Central memory CD8-positive, alpha-beta T cell (primary cell): ENCODE measurements at regions not wholly inside any gene's neighbourhood (a gene's known extent, or its start where the extent isn't known, plus 50 kb on each side); places are given as distances from the start of the nearest gene placed in this dataset.

Experiments
- ATAC-seq: fragments of 150-1000 bp; cut with Tn5 transposase; replicated peaks from 2 replicates; pipeline ENCODE4 v1.10.0; 2022; ENCODE audit warnings: mild to moderate bottlenecking, moderate FRiP score, moderate number of reproducible peaks; ENCODE audit not compliant: poor library complexity, severe bottlenecking; ENCODE audit errors: extremely low read depth
- DNase-seq, 2 donors: peaks; one replicate each; pipeline ENCODE4 v3.0.0; 2021; ENCODE audit warnings: low spot score in 2 of 2
- H3K27ac Mint-ChIP-seq: one replicate; pipeline ENCODE4 v1.8.0; 2022; ENCODE audit warnings: low read depth, mild to moderate bottlenecking, moderate library complexity, mixed read lengths
- H3K27me3 Mint-ChIP-seq: one replicate; pipeline ENCODE4 v1.8.0; 2022; ENCODE audit warnings: mixed read lengths
- H3K36me3 Mint-ChIP-seq: one replicate; pipeline ENCODE4 v1.8.0; 2022; ENCODE audit warnings: mild to moderate bottlenecking, moderate library complexity, mixed read lengths; ENCODE audit not compliant: insufficient read depth
- H3K4me1 Mint-ChIP-seq: one replicate; pipeline ENCODE4 v1.8.0; 2022; ENCODE audit warnings: mixed read lengths
- H3K4me3 Mint-ChIP-seq: one replicate; pipeline ENCODE4 v1.8.0; 2022; ENCODE audit warnings: mild to moderate bottlenecking, moderate library complexity, mixed read lengths
- H3K9me3 Mint-ChIP-seq: one replicate; pipeline ENCODE4 v1.8.0; 2022; ENCODE audit warnings: mixed read lengths

DNA sequence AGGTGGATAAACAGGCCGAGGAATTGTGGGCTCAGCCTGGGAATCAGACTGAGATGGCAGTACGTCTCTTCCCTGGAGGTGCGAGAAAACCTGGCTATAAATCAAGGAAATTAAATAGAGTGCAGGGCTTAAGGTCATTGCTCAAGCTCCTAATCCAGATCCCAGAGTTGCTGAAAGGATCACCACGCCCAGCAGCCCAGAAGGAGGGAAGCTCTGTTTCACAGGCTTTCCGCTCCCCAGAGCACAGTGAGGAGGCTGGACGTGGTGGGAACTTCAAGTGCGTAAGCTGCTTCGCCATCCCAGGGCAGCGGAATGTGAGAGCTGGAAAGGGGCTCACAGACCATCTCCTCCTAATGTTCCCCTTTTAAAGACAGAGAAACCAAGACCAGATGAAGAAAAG lies 651.6 kb upstream of the TBX3 start:
- Mint-ChIP-seq H3K4me3 (no peak overlapping the region), H3K36me3 (no peaks in the 10 kb centered on the region), H3K27me3 (no peaks in the 10 kb centered on the region), H3K27ac (no peak overlapping the region), H3K4me1 (no peaks in the 10 kb centered on the region), H3K9me3 (peaks cover 10% of the 10 kb centered on the region)
- DNase-seq (no peak), ATAC-seq (no peak)

DNA sequence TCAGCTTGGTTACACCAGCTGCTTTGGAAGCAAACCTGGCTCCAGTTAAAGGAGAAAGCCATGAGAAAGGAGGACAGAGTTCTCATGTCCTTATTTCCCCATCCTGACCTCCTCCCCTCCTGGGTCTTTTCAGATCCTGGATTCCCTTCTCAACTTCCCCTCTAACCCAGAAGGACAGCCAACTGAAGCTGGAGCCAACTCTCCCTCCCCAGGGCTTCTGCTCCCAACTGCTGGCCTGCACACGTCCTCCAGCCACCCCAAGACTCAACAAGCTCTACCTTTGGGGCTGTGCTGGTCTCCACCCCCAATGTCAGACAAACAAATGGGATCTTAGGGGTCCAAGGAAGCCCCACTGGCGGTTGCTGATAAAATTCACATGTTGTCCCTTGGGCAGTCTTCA lies 651.1 kb upstream of the TBX3 start:
- no peak overlapping the region for H3K4me3 Mint-ChIP-seq
- ATAC-seq, result no peak
- H3K27me3 Mint-ChIP-seq, result no peaks in the 10 kb centered on the region

DNA sequence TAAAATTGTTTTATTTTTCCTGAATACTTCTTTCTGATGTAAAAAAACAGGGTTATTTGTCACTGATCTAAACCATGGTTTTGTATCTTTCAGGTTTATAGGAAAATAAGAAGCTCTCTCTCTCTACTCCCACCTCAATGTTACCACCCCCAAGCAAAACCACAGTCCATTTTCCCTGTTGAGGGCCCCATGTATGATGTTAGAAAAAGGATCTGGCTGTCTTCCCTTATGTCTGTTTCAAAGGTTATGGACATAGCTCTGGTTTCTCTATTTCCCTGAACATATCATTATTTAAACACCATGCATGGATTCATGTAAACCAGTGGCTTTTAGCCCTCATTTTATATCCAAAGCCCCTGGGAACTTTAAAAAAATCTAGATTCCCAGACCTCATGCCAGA lies 649.0 kb upstream of the TBX3 start:
- peaks cover 11% of the 10 kb centered on the region for H3K9me3 Mint-ChIP-seq
- no peak overlapping the region for H3K27ac Mint-ChIP-seq
- H3K36me3 Mint-ChIP-seq, result no peaks in the 10 kb centered on the region
- H3K4me1 Mint-ChIP-seq, result no peaks in the 10 kb centered on the region
- DNase-seq, result no peak
- H3K4me3 Mint-ChIP-seq, result no peak overlapping the region
- H3K27me3 Mint-ChIP-seq, result no peaks in the 10 kb centered on the region
- ATAC-seq, result no peak

More for the DNA sequence above, 651.1 kb upstream of the TBX3 start:
- Mint-ChIP-seq H3K27ac (no peak overlapping the region), H3K9me3 (peaks cover 11% of the 10 kb centered on the region), H3K36me3 (no peaks in the 10 kb centered on the region), H3K4me1 (no peaks in the 10 kb centered on the region)
- no peak for DNase-seq

GRCh38 chr12:115325858-115326257 lies 641.9 kb upstream of the TBX3 start:
- no peak for ATAC-seq
- Mint-ChIP-seq H3K4me1 (no peaks in the 10 kb centered on the region), H3K9me3 (peaks cover 24% of the 10 kb centered on the region), H3K4me3 (no peak overlapping the region), H3K36me3 (peaks cover 2% of the 10 kb centered on the region), H3K27me3 (no peaks in the 10 kb centered on the region), H3K27ac (no peak overlapping the region)
- DNase-seq, result no peak

DNA sequence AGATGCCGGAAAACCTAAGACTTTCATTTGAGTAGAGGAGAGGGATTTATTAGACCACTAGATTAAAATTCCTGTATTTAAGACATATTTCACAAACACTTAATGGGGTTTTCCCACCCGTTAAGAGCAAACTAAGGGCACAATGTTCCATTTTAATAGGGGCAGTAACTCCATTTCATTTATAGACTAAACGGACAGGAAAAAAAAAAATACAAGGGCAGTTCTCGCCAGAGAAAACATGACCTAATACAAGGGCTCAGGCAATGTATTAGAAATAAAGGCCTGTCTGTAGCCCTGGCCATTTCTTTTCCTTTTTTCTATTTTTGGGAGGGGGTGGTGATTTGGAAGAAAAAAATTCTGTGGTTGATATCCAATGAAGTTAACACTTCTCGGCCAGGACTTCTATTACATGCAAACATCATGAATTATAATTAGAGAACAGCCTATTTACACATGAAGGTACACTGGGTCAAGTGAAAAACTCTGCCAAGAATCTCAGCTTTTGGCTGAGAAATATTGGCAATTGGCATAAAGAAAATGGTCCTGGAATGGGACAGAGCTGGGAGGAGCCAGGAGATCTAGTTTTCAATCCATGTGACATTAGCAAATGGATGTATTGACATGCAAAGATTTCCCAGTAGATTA lies 641.1 kb upstream of the TBX3 start:
- DNase-seq, result no peak
- no peak overlapping the region for H3K4me3 Mint-ChIP-seq
- peaks cover 25% of the 10 kb centered on the region for H3K9me3 Mint-ChIP-seq

GRCh38 chr12:115323223-115323905 lies 639.4 kb upstream of the TBX3 start:
- Mint-ChIP-seq H3K27me3 (no peaks in the 10 kb centered on the region), H3K36me3 (peaks cover 2% of the 10 kb centered on the region), H3K27ac (no peak overlapping the region), H3K4me1 (no peaks in the 10 kb centered on the region), H3K4me3 (no peak overlapping the region), H3K9me3 (peaks cover 22% of the 10 kb centered on the region)
- ATAC-seq (no peak), DNase-seq (no peak)

More for the DNA sequence above, 641.1 kb upstream of the TBX3 start:
- Mint-ChIP-seq H3K27ac (no peak overlapping the region), H3K27me3 (no peaks in the 10 kb centered on the region), H3K36me3 (peaks cover 2% of the 10 kb centered on the region), H3K4me1 (no peaks in the 10 kb centered on the region)
- ATAC-seq, result no peak

DNA sequence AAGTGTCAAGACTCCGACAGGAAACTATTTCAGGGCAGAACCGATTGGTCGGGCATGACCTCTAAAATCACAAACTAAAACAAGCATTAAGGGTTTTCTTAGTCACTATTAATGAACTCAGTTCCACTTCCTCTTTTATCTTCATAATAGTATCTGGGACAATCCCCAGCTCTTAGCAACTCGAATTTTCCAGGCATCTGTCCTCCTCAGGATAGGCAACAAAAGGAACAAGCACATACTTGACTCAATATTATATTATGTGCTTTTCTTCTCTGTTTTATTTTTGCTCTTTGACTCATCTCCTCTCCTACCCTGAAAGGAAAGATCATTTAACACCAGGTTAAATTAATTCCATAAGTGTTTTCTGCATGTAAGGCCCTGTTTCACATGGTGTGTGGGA lies 638.3 kb upstream of the TBX3 start:
- Mint-ChIP-seq H3K4me1 (no peaks in the 10 kb centered on the region), H3K27me3 (no peaks in the 10 kb centered on the region), H3K9me3 (peaks cover 22% of the 10 kb centered on the region), H3K4me3 (no peak overlapping the region), H3K27ac (no peak overlapping the region), H3K36me3 (peaks cover 2% of the 10 kb centered on the region)
- no peak for ATAC-seq
- no peak for DNase-seq

DNA sequence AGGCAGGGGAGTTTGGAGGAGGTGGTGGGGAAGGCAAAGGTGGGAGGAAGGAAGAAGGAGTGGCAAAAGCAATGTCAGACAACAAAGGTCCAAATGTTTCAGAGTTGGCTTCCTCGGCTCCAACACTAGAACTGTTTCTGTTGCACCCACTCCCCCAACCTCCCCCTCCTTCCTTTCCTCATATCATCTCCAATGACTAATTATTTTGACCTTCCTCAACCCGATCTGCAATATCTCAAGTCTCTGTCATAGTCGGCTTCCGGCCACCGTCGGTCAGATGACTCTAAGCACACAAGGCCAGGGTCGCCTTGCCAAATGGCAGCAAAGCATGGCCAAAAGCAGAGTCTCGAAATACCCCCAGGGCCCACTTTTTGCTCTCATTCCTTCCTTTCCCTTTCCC lies 637.0 kb upstream of the TBX3 start:
- no peak for ATAC-seq

GRCh38 chr12:115320451-115320850 lies 636.5 kb upstream of the TBX3 start:
- no peak overlapping the region for H3K27ac Mint-ChIP-seq
- H3K4me1 Mint-ChIP-seq, result no peaks in the 10 kb centered on the region
- H3K36me3 Mint-ChIP-seq, result no peaks in the 10 kb centered on the region
- H3K27me3 Mint-ChIP-seq, result no peaks in the 10 kb centered on the region
- ATAC-seq (no peak), DNase-seq (no peak)
- no peak overlapping the region for H3K4me3 Mint-ChIP-seq
- H3K9me3 Mint-ChIP-seq, result peaks cover 29% of the 10 kb centered on the region

More for the DNA sequence above, 637.0 kb upstream of the TBX3 start:
- DNase-seq, result no peak
- Mint-ChIP-seq H3K4me1 (no peaks in the 10 kb centered on the region), H3K27ac (no peak overlapping the region), H3K4me3 (no peak overlapping the region), H3K36me3 (no peaks in the 10 kb centered on the region), H3K27me3 (no peaks in the 10 kb centered on the region), H3K9me3 (peaks cover 29% of the 10 kb centered on the region)

GRCh38 chr12:115319446-115320040 lies 635.6 kb upstream of the TBX3 start:
- no peak overlapping the region for H3K4me3 Mint-ChIP-seq
- ATAC-seq, result no peak
- no peaks in the 10 kb centered on the region for H3K27me3 Mint-ChIP-seq
- H3K4me1 Mint-ChIP-seq, result no peaks in the 10 kb centered on the region
- H3K27ac Mint-ChIP-seq, result no peak overlapping the region
- H3K36me3 Mint-ChIP-seq, result no peaks in the 10 kb centered on the region
- peaks cover 29% of the 10 kb centered on the region for H3K9me3 Mint-ChIP-seq
- no peak for DNase-seq

GRCh38 chr12:115313929-115314328 lies 630.0 kb upstream of the TBX3 start:
- Mint-ChIP-seq H3K4me3 (no peak overlapping the region), H3K9me3 (peaks cover 18% of the 10 kb centered on the region), H3K27ac (no peak overlapping the region), H3K27me3 (no peaks in the 10 kb centered on the region), H3K36me3 (no peaks in the 10 kb centered on the region), H3K4me1 (no peaks in the 10 kb centered on the region)
- no peak for ATAC-seq
- DNase-seq, result no peak

GRCh38 chr12:115312901-115313300 lies 628.9 kb upstream of the TBX3 start:
- H3K27me3 Mint-ChIP-seq, result no peaks in the 10 kb centered on the region
- H3K4me1 Mint-ChIP-seq, result no peaks in the 10 kb centered on the region
- H3K9me3 Mint-ChIP-seq, result peaks cover 18% of the 10 kb centered on the region
- DNase-seq (no peak), ATAC-seq (no peak)
- H3K27ac Mint-ChIP-seq, result no peak overlapping the region
- H3K4me3 Mint-ChIP-seq, result no peak overlapping the region
- no peaks in the 10 kb centered on the region for H3K36me3 Mint-ChIP-seq

GRCh38 chr12:115311875-115312274 lies 627.9 kb upstream of the TBX3 start:
- no peaks in the 10 kb centered on the region for H3K4me1 Mint-ChIP-seq
- H3K4me3 Mint-ChIP-seq, result no peak overlapping the region
- H3K27me3 Mint-ChIP-seq, result no peaks in the 10 kb centered on the region
- H3K36me3 Mint-ChIP-seq, result no peaks in the 10 kb centered on the region
- ATAC-seq (no peak), DNase-seq (no peak)
- H3K9me3 Mint-ChIP-seq, result peaks cover 18% of the 10 kb centered on the region
- H3K27ac Mint-ChIP-seq, result no peak overlapping the region
